GM12875 (cell line): ENCODE measurements at regions not wholly inside any gene's neighbourhood (a gene's known extent, or its start where the extent isn't known, plus 50 kb on each side); places are given as distances from the start of the nearest gene placed in this dataset.

Experiments used
- H3K4me3 ChIP-seq: one replicate; pipeline ENCODE4 v1.5.1; 2011; ENCODE audit warnings: low read depth, low read length, control low read depth
- TF ChIP-seq, protein P1 (sequence below): IDR thresholded peaks from 2 replicates; pipeline ENCODE4 v1.5.1; 2011; ENCODE audit warnings: low read depth, mild to moderate bottlenecking, control low read depth, inconsistent platforms, low read length, moderate library complexity, borderline replicate concordance; ENCODE audit not compliant: insufficient read depth

DNA sequence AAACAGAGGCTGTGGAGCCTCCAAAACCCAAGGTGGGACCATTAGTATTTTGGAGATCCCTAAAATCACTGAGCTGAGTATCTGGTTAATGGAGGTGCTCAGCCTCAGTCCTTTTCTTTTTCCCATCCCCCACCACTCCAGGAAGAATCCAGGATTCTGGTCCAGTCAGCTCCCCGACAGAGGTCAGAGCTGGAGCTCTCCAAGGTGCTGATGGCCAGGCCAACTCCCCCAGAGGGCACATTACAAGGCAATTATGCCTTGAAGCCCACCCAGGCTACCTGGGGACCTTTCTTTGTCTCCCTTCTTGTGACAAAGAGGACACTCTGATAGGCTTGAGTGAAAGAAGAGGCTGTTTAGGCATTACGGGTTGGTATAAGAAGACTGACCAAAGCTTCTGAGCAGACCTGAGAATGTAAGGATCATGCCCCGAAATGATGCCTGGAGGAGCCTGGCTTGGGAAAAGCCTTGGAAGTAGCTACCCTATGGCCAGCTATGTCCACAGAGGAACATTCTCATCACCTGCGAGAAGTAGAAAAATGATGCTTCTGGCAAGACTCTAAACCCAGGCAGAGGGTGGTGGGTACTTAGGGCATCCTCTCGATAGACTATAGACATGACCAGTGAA lies 102.5 kb upstream of the LDAH start:
- TF ChIP-seq, protein P1, sequence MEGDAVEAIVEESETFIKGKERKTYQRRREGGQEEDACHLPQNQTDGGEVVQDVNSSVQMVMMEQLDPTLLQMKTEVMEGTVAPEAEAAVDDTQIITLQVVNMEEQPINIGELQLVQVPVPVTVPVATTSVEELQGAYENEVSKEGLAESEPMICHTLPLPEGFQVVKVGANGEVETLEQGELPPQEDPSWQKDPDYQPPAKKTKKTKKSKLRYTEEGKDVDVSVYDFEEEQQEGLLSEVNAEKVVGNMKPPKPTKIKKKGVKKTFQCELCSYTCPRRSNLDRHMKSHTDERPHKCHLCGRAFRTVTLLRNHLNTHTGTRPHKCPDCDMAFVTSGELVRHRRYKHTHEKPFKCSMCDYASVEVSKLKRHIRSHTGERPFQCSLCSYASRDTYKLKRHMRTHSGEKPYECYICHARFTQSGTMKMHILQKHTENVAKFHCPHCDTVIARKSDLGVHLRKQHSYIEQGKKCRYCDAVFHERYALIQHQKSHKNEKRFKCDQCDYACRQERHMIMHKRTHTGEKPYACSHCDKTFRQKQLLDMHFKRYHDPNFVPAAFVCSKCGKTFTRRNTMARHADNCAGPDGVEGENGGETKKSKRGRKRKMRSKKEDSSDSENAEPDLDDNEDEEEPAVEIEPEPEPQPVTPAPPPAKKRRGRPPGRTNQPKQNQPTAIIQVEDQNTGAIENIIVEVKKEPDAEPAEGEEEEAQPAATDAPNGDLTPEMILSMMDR, result no peak
- H3K4me3 ChIP-seq, result no peak overlapping the region

DNA sequence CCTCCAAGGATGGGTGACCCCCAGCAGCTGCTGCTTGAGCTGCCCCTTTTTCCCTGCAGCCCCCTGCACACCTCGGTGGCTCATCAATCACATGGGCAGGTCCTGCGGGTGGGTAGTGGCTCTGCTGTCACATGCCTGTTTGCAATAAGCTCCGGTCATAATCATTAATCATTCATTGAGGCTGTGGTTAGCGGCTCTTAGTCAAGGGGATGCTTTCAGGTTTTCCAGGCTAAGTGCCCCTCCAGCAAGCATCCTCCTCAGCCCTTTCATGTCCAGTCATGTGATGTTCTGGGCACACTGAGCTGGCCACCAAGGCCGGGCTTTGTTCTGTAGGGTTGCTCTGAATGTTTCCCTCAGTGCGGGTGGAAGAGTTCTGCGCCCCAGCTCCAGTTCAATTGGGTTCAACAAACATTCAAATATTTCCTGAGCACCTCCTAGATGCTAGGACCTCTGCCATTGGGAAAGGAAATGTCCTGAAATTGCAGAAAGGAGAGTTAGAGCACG lies 96.4 kb upstream of the LDAH start:
- TF ChIP-seq, protein P1, result no peak
- H3K4me3 ChIP-seq, result no peak overlapping the region

DNA sequence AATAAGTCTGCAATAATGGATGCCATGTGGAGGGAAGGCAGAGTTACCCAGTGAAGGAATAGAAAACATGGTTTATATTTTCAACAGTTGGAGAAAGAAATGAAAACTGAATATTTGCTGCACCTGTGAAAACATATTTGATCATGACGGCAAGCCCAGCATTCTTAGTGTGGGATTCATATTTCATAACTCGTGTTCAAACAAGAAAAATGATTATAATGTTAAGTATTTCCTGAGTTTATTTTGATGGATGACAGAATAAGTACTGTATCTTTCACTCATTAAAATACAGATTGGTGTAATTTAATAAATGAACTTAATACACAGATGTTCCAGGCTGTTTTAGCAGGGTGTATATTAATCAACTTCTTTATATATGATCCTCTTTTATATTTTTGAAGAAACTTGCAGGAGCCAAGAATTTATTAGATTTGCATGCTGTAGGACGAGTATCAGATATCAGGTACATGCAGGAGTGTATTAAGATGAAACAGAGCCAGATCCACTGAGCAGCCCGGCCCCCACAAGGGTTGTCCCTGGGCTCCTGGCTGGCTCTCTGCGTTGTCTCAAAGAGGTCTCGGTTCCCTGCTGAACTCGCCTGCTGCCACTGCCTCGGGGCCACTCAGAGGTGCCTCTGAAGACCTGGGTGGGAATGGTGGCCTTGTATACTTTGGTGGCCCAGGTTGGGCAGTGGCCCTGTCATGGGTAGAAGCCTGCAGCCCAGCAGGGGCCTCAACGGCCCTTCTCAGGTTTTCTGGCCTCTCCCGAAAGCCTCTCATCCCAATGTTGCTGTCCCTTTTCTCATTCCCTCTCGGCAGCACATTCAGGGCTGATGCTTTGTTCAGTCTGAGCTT lies 95.0 kb upstream of the LDAH start:
- H3K4me3 ChIP-seq, result no peak overlapping the region
- TF ChIP-seq, protein P1, result no peak

DNA sequence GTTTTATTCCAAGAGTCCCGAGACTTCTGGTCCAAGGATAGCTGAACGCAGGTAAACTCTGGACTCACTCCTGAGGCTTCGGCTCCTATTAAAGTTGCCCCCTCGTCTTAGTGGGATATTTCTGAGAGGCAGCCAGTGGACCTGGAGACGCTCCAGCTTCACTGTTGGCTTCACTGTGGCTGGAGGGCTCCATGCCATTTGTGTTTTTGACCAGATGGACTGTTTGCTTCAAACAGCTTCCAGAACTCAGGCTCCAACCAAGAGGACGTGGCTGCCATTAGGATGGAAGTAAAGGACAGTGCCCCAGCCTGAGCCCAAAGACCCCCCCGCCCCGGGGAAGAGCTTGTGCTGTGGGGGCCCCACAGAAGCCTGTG lies 94.4 kb upstream of the LDAH start:
- no peak overlapping the region for H3K4me3 ChIP-seq
- TF ChIP-seq, protein P1, result no peak

DNA sequence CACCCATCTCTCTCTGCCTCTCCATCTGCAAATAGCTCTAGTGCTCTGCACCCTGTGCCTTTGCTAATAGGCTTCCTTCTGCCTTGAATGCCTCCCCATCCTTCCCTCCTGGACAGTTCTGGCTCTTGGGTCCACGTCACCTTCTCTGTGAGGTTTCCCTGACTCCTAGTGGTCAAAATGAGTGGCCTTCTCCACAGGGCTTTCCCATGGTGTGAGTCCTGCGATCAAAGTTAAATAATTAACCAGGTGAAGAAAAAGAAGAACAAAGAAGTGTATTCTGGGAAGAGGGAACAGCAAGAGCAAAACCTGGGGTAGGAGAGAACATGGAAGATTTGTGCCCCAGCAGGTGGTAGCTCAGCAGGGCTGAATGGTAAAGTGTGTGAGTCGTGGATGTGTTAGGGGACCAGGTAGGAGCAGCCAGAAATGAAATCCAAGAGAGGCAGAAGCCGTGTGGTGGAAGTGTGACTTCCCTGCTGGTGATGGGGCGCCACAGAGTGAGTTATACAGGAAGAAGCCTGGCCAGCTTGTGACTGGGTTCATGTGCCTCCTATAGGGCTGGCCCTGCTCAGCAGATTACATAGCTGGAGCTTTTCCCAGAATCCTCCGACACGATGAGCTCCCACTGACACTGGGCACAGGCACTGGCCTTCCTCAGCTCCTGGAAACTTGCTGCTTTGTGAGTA lies 93.8 kb upstream of the LDAH start:
- TF ChIP-seq, protein P1, result peak; percentile 8; the same call in 1 of the 2 replicates
- H3K4me3 ChIP-seq, result no peak overlapping the region

DNA sequence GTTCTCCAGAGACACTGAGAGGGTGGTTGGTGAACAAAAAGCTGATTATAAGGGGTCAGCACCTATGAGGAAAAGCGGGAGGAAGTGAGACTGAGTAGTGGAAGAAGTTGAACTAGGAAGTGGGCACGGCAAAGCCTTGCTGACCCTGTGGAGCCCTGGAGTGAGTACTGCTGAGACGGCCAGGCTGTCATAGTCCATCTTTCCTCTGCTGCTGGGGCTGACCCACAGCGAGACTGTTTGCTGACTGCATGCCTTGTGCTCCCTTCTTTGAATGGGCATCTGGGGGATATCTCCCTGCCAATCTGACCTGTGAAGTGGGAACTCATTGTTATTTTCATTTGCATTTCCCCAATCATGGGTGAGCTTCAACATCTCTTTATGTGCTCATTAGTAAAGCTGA lies 92.4 kb upstream of the LDAH start:
- TF ChIP-seq, protein P1, result no peak
- no peak overlapping the region for H3K4me3 ChIP-seq

DNA sequence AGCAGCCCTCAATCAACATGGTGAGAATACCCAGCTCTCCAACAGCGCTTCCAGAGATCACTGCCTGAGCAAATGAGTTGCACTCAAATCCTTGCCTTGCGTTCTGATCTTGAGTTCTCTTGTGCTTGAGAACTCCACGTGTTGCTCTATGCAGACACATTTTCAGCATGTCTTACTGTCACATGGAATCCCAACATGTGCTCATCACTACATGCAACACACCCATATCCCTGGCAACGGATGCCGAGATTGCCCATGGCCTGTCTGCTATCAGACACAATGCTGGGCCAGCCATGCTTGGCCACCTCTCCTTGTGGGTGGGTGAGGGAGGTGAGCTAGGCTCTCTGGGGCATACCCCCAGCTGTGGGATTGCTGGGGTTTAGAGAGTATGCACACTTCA lies 91.9 kb upstream of the LDAH start:
- H3K4me3 ChIP-seq, result no peak overlapping the region
- TF ChIP-seq, protein P1, result no peak
